Activated CD8-positive, alpha-beta memory T cell treated with anti-CD3 and anti-CD28 coated beads for 36 hours (primary cell): ENCODE measurements at regions not wholly inside any gene's neighbourhood (a gene's known extent, or its start where the extent isn't known, plus 50 kb on each side); places are given as distances from the start of the nearest gene placed in this dataset.
"Not testable (repeated sequence)": the region's sequence is repeated elsewhere in the genome, so short reads cannot be mapped to it uniquely, and the experiment has no call there.

Experiments
- CTCF ChIA-PET: fragments of 350-600 bp; sonication (Branson Sonifier 250); formaldehyde crosslinking; loops from one replicate; lab custom pipeline; 2021; ENCODE audit warnings: antibody characterized with exemption; lab: Charles Lee
- POLR2A ChIA-PET: fragments of 350-600 bp; sonication (Branson Sonifier 250); formaldehyde crosslinking; loops from one replicate; lab custom pipeline; 2021; ENCODE audit warnings: antibody characterized with exemption; lab: Charles Lee

DNA sequence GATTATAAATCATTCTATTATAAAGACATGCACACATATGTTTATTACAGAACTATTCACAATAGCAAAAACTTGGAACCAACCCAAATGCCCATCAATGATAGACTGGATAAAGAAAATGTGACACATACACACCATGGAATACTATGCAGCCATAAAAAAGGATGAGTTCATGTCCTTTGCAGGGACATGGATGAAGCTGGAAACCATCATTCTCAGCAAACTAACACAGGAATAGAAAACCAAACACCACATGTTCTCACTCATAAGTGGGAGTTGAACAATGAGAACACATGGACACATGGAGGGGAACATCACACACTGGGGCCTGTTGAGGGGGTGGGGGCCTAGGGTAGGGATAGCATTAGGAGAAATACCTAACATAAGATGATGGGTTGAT, 168.4 kb downstream of the ZNF648 start:
- POLR2A ChIA-PET: not testable (repeated sequence)

DNA sequence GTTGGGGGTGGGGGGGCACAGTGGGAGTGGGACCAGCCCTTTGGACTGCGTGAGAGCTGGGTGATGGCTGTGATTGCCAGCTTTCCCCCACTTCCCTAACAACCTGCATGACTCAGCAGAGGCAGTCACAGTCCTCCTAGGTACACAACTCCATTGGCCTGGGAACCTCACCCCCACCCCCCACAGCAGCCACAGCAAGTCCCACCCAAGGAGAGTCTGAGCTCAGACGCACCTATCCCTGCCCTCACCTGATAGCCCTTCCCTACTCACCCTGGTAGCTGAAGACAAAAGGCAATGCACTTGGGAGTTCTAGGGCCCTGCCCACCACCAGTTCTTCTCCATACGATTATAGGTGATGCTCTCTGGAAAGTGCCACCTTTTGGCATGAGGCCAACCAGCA, 188.9 kb downstream of the ZNF648 start:
- ChIA-PET POLR2A (interaction anchor here (0.6 kb wide), 1 partner anchor 77 kb away, joined by 4 read pairs; no protein-coding TSS in a partner anchor), CTCF (interaction anchor here (0.6 kb wide), 1 partner anchor 37 kb away, joined by 3 read pairs; no protein-coding TSS in a partner anchor)

More for the DNA sequence above, 168.4 kb downstream of the ZNF648 start:
- CTCF ChIA-PET: not testable (repeated sequence)

DNA sequence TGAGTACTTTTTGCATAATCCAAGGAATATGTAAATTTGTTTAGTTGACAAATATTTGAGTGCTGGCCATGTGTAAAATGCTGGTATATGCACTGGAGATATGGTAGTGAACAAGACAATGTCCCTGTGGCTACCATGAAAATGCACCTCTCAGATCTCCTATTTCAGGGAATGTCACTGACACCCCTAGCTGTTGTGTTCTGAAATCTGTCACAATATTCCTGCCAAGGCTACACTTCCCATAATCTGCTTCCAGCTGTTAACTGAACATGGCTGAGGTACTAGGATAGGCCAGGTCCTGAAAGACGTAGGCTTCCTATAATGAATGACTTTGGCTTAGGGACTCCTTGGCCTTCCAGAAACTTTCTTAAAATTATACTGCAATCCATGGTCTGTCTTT, 197.8 kb downstream of the ZNF648 start:
- ChIA-PET POLR2A (no interaction called here), CTCF (no interaction called here)

DNA sequence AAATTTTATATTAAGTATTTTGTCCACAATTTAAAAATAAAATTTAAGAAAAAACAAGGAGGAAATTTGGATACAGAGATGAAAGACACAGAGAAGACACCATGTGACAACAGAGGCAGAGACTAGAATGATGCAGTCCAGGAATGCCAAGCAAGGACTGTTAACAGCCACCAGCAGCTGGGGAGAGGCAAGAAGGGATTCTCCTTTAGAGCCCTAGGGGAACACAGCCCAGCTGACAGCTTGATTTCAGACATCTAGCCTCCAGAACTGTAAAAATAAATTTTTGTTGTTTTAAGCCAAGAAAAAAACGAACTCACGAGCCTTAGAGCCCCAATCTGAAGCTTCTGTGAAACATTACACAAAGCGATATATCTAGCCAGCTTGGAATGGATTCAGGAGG, 198.5 kb downstream of the ZNF648 start:
- POLR2A ChIA-PET: no interaction called here

DNA sequence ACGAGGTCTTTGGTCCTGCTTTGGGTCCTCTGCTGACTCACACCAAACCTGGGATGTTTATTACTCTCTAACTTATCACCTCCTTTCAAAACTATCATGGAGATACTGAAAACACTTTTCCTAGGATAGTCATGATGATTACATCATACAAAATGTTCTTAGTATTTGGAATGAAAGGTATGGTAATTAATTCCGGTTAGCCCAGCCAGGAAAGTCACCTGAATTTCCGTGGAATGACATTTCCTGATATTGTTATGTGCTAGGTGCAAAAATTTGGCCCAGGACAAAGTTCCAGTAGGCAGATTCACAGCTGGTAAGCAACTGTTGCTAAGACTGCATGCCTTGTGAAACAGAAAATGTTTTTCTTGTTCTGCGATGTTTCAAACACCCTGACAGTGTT, 203.4 kb downstream of the ZNF648 start:
- ChIA-PET POLR2A (no interaction called here), CTCF (no interaction called here)

More for the DNA sequence above, 198.5 kb downstream of the ZNF648 start:
- CTCF ChIA-PET: no interaction called here
